ENCODE measurements at regions not wholly inside any gene's neighbourhood (a gene's known extent, or its start where the extent isn't known, plus 50 kb on each side); places are given as distances from the start of the nearest gene placed in this dataset.

- H3K4me3 ChIP-seq (ENCODE audit: low read length), result no peak overlapping the region
- POLR2A ChIA-PET (ENCODE audit: unreplicated experiment), result no interaction called here
- no peak overlapping the region for H3K9ac ChIP-seq (ENCODE audit: low read length)
- TF ChIP-seq EZH2phosphoT487 (IDR thresholded peaks at IDR 0.05; ENCODE audit: borderline replicate concordance, low read length) (no peak), CTCF (conservative IDR thresholded peaks at IDR 0.05; ENCODE audit: low read depth, low read length) (no peak), EZH2 (IDR thresholded peaks at IDR 0.05; ENCODE audit: low read length, unreplicated experiment) (no peak)
- H3F3A ChIP-seq (ENCODE audit: low read length, unreplicated experiment), result no peaks in the 10 kb centered on the region
- H3K4me2 ChIP-seq (ENCODE audit: low read length), result no peak overlapping the region
- BruUV-seq (replicated peaks), result no TSS peak
- H2AFZ ChIP-seq (ENCODE audit: low read length), result no peak overlapping the region
- no peaks in the 10 kb centered on the region for H3K9me3 ChIP-seq (ENCODE audit: low read length)
- no peaks in the 10 kb centered on the region for H3K4me1 ChIP-seq (ENCODE audit: insufficient read depth, low read length)
- no peaks in the 10 kb centered on the region for H3K36me3 ChIP-seq (ENCODE audit: low read depth, low read length)
- no peaks in the 10 kb centered on the region for H3K79me2 ChIP-seq (ENCODE audit: low read length)
- CTCF ChIA-PET, result no interaction called here
- ATAC-seq (no peak), DNase-seq (no peak)
- H3K27ac ChIP-seq (ENCODE audit: low read length), result no peak overlapping the region
- intact Hi-C loops (cut with micrococcal nuclease), result loop anchor here (10.0 kb wide), 1 partner anchor 77 kb away; no protein-coding TSS in a partner anchor
- H4K20me1 ChIP-seq (ENCODE audit: low read length), result no peaks in the 10 kb centered on the region
- no peaks in the 10 kb centered on the region for H3K9me2 ChIP-seq (replicated peaks; ENCODE audit: low read length)
- no peaks in the 10 kb centered on the region for H3K27me3 ChIP-seq (ENCODE audit: low read length)
These were observed 450.9 kb upstream of the ZNF608 start for GRCh38 chr5:125197321-125197720.

GRCh38 chr5:125198270-125198974 is 452.0 kb upstream of the ZNF608 start:
- Histone ChIP-seq H3K9me3 (ENCODE audit: low read length) (no peaks in the 10 kb centered on the region), H3F3A (ENCODE audit: low read length, unreplicated experiment) (no peaks in the 10 kb centered on the region), H3K79me2 (ENCODE audit: low read length) (no peaks in the 10 kb centered on the region), H3K36me3 (ENCODE audit: low read depth, low read length) (no peaks in the 10 kb centered on the region), H2AFZ (ENCODE audit: low read length) (no peak overlapping the region), H3K4me2 (ENCODE audit: low read length) (no peak overlapping the region), H3K4me1 (ENCODE audit: insufficient read depth, low read length) (no peaks in the 10 kb centered on the region), H4K20me1 (ENCODE audit: low read length) (no peaks in the 10 kb centered on the region), H3K9me2 (replicated peaks; ENCODE audit: low read length) (no peaks in the 10 kb centered on the region), H3K9ac (ENCODE audit: low read length) (no peak overlapping the region), H3K27me3 (ENCODE audit: low read length) (no peaks in the 10 kb centered on the region), H3K27ac (ENCODE audit: low read length) (no peak overlapping the region), H3K4me3 (ENCODE audit: low read length) (no peak overlapping the region)
- CTCF ChIA-PET, result no interaction called here
- DNase-seq (no peak), ATAC-seq (no peak)
- intact Hi-C loops (cut with micrococcal nuclease), result loop anchor here (10.0 kb wide), 1 partner anchor 76 kb away; no protein-coding TSS in a partner anchor
- no TSS peak for BruUV-seq (replicated peaks)
- POLR2A ChIA-PET (ENCODE audit: unreplicated experiment), result no interaction called here
- TF ChIP-seq EZH2 (IDR thresholded peaks at IDR 0.05; ENCODE audit: low read length, unreplicated experiment), result no peak

GRCh38 chr5:125199373-125199772 is 452.9 kb upstream of the ZNF608 start:
- no peaks in the 10 kb centered on the region for H3K79me2 ChIP-seq (ENCODE audit: low read length)
- BruUV-seq (replicated peaks), result no TSS peak
- no peaks in the 10 kb centered on the region for H3K27me3 ChIP-seq (ENCODE audit: low read length)
- ChIA-PET CTCF (no interaction called here), POLR2A (ENCODE audit: unreplicated experiment) (no interaction called here)
- H3K9me3 ChIP-seq (ENCODE audit: low read length), result no peaks in the 10 kb centered on the region
- TF ChIP-seq CTCF (conservative IDR thresholded peaks at IDR 0.05; ENCODE audit: low read depth, low read length) (no peak), EZH2 (IDR thresholded peaks at IDR 0.05; ENCODE audit: low read length, unreplicated experiment) (no peak), EZH2phosphoT487 (IDR thresholded peaks at IDR 0.05; ENCODE audit: borderline replicate concordance, low read length) (no peak)
- no peak overlapping the region for H2AFZ ChIP-seq (ENCODE audit: low read length)
- H3K27ac ChIP-seq (ENCODE audit: low read length), result no peak overlapping the region
- H3K4me3 ChIP-seq (ENCODE audit: low read length), result no peak overlapping the region
- ATAC-seq (no peak), DNase-seq (no peak)
- H3K4me2 ChIP-seq (ENCODE audit: low read length), result no peak overlapping the region
- intact Hi-C loops (cut with micrococcal nuclease), result loop anchor here (10.0 kb wide), 1 partner anchor 75 kb away; no protein-coding TSS in a partner anchor
- no peaks in the 10 kb centered on the region for H3F3A ChIP-seq (ENCODE audit: low read length, unreplicated experiment)
- H3K9me2 ChIP-seq (replicated peaks; ENCODE audit: low read length), result no peaks in the 10 kb centered on the region
- H3K9ac ChIP-seq (ENCODE audit: low read length), result no peak overlapping the region
- H3K36me3 ChIP-seq (ENCODE audit: low read depth, low read length), result no peaks in the 10 kb centered on the region
- H4K20me1 ChIP-seq (ENCODE audit: low read length), result no peaks in the 10 kb centered on the region
- H3K4me1 ChIP-seq (ENCODE audit: insufficient read depth, low read length), result no peaks in the 10 kb centered on the region
